ENCODE measurements at regions not wholly inside any gene's neighbourhood (a gene's known extent, or its start where the extent isn't known, plus 50 kb on each side); places are given as distances from the start of the nearest gene placed in this dataset.
A peak's percentile ranks its signal among the peaks of the same experiment; 100 is the strongest.

DNA sequence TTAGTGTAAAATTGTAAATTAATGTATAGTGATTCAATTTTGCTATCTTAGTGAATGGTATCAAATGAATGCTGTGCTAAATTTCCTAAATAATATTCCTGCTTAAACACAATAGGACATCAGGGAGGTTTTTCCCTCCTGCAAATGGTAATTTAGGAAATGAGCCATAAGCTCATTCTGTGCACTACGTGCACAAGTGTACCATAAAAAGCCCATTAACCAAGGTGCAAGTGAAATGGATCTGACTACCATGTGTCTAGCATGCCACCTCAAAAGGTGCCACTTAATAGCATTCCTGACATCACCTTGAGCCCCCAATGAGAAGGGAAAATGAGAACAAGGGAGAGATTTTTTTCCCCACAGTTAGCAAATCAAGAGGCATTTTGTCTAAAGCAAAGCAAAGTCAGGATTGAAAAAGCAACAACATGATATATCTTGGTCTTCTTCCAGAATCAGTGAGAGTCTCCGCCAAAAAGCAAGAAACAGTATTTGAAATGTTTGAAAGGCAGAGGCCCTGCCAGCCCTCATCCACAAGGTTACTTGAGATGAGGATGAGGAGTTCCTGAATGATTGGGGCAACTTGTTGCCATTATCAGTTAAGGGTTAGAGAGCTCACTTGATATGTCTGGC, 334.2 kb upstream of the RSPO3 start:
- intact Hi-C loops (cut with DNase I): no loop called here
- DNase-seq (ENCODE audit: low spot score): no peak

GRCh38 chr6:126786262-126786661, 332.2 kb upstream of the RSPO3 start:
- intact Hi-C loops (cut with DNase I): no loop called here
- DNase-seq (ENCODE audit: low spot score): no peak

- no peak for DNase-seq (ENCODE audit: low spot score)
- intact Hi-C loops (cut with DNase I): no loop called here
These were observed 330.8 kb upstream of the RSPO3 start for GRCh38 chr6:126787635-126788034.

DNA sequence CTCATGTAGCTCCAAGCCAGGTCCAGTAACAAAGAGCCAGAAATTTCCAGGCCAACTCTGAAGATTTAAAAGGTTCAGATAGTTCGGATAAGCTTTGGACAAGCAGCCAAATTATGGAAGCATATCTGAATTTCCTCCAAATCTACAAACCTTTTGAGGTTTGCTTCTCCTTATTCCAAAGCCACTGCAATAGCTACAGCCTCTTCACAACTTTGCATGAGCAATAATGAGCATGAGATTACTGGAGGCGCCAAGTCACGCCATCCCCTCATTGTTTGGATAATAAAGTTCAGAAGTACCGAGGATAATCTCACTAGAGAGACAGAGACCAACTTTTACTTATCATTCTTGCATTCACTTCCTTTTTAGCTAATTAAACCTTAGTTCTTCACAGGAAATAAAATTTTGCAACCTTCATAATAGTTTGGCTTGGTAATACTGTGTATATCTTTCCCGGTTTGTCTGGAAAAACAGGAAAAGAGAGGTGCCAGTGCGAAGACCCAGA, 329.6 kb upstream of the RSPO3 start:
- intact Hi-C loops (cut with DNase I): no loop called here
- DNase-seq (ENCODE audit: low spot score): peak; percentile 79

- intact Hi-C loops (cut with DNase I): no loop called here
- no peak for DNase-seq (ENCODE audit: low spot score)
These were observed 326.0 kb upstream of the RSPO3 start for GRCh38 chr6:126792340-126793085.

GRCh38 chr6:126795161-126795560, 323.3 kb upstream of the RSPO3 start:
- intact Hi-C loops (cut with DNase I): no loop called here

DNA sequence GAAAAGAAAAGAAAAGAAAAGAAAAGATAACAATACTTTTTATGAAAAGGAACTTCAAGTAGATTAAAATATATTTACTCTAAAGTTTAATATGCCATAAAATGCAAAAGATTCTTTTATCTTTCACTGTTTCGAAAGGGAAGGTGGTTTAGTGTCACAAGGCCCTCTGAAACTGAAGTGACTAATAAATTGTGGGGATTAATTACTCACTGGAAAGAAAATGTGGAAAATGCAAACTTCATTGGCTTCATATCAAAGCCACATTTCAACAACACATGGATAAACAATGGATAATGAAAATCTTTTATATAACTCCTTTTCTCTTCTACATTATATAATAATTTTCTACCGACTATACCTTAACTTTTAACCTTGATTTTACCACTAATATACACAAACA, 320.5 kb upstream of the RSPO3 start:
- intact Hi-C loops (cut with DNase I): no loop called here
- no peak for DNase-seq (ENCODE audit: low spot score)

More at GRCh38 chr6:126795161-126795560, 323.3 kb upstream of the RSPO3 start:
- no peak for DNase-seq (ENCODE audit: low spot score)

GRCh38 chr6:126803769-126804168, 314.7 kb upstream of the RSPO3 start:
- DNase-seq (ENCODE audit: low spot score): no peak
- intact Hi-C loops (cut with DNase I): no loop called here

DNA sequence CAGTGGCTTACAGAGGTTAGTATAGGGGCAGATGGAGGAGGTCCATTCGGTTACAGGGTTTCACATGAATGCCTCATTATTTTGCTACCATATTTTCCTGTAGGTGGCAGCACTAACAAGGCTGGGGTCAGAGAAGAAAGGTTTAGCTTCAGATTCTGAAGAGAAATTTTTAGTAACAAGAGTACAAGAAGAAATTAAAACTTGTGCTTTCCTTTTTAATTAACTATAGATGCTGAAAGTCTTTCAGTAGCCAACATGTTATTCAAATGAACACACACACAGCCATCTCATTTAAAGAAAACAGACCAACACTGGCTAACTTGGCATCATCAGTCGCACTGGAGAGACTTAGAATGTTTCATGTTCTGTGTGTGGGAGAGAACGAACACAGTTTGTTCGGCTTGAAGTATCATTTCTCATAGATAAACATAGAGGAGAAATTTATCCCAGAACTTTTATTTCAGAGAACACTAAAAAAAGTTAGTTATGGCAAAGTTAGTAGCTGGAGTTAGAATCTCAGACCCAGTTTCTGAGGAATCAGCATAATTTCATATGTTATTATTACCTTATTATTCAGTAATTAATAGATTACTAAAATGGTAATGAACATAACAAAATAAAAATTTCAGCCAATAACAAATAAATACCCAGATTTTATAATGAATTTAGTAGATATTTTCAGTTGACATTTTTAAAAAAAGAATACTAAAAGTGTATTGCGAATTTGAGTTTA, 314.0 kb upstream of the RSPO3 start:
- DNase-seq (ENCODE audit: low spot score): no peak
- intact Hi-C loops (cut with DNase I): no loop called here

DNA sequence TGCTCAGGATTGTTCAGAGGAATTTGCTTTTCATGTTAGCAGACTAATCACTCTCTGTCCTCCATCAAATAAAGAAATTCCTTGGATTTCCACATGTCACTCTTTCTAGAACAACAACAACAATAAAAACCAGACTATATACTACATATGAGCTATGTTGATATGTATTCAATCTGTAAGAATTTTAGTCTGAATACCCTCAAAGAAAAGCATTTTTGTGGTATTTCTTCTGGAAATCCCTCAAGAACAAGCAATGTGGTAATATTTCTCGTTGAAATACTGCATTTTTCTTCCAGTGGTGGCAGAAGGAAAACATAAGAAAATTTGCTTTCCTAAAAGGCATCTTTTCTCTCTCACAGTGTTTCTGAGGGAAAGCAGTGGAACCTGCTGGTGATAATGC, 312.6 kb upstream of the RSPO3 start:
- intact Hi-C loops (cut with DNase I): no loop called here
- DNase-seq (ENCODE audit: low spot score): no peak

GRCh38 chr6:126807876-126808275, 310.6 kb upstream of the RSPO3 start:
- DNase-seq (ENCODE audit: low spot score): no peak
- intact Hi-C loops (cut with DNase I): no loop called here

DNA sequence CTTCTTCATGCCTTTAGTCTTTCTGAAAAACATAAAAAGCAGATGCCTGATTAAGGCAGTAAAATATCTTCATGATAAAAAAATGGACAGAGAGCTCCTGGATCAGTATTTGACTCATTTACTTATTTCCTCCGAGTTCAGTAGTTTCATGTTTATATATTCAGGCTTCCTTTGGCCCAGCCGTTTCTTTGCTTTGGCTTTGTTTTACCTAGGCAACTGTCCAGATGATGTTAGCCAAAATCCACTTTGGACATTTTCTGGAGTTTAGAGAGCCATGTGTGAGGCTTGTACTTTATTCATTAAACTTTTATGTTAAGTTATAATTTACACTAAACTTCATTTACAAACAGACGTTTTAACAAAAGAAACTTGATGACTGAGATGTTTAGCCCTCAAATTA, 307.1 kb upstream of the RSPO3 start:
- DNase-seq (ENCODE audit: low spot score): no peak
- intact Hi-C loops (cut with DNase I): loop anchor here in 1 of 2 donors (10.0 kb wide), 1 partner anchor 303 kb away; the partner anchor contains the start of gene RSPO3

DNA sequence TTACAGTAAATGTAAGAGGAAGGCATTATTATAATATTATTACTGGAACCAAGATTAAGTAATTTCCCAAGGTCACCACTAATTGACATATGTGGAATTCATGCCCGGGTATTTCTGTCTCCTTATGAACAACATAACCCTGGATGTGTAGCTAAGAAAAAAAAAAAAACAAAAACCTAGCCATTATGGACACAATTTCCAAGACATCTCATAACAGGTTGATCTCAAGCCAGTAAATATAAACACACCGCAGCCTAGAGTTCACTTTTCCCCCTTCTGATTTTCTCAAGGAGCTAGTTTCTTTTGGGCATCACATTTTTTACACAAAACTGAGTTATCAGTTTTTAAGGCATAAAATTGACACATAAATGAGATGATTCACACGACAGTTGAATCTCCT, 306.5 kb upstream of the RSPO3 start:
- DNase-seq (ENCODE audit: low spot score): no peak
- intact Hi-C loops (cut with DNase I): loop anchor here in 1 of 2 donors (10.0 kb wide), 1 partner anchor 303 kb away; the partner anchor contains the start of gene RSPO3

- intact Hi-C loops (cut with DNase I): loop anchor here in 1 of 2 donors (10.0 kb wide), 1 partner anchor 302 kb away; the partner anchor contains the start of gene RSPO3
- DNase-seq (ENCODE audit: low spot score): no peak
These were observed 305.8 kb upstream of the RSPO3 start for GRCh38 chr6:126812651-126813050.

DNA sequence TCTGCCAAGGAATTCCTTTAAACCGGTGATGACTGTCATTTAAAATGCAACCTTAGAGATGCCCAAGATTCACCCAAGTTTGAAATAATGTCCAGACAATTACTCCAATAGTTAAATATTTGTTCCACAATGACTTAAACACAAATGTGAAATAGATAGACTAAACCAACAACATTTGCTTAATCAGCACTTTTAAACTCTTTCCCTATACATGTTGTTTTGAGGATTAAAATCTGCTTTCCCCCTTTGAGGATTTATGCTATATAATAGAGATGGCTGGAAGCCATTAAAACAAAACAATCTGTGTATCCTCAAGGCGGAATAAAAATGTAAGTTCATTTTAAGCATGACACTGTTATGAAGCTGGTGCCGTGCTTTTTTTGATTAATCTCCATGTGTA, 297.8 kb upstream of the RSPO3 start:
- intact Hi-C loops (cut with DNase I): no loop called here

GRCh38 chr6:126821706-126822105, 296.8 kb upstream of the RSPO3 start:
- intact Hi-C loops (cut with DNase I): no loop called here
- no peak for DNase-seq (ENCODE audit: low spot score)

More for the DNA sequence above, 297.8 kb upstream of the RSPO3 start:
- no peak for DNase-seq (ENCODE audit: low spot score)

GRCh38 chr6:126824226-126824625, 294.2 kb upstream of the RSPO3 start:
- intact Hi-C loops (cut with DNase I): no loop called here
- no peak for DNase-seq (ENCODE audit: low spot score)

GRCh38 chr6:126824815-126825214, 293.7 kb upstream of the RSPO3 start:
- DNase-seq (ENCODE audit: low spot score): no peak
- intact Hi-C loops (cut with DNase I): no loop called here

- intact Hi-C loops (cut with DNase I): no loop called here
- DNase-seq (ENCODE audit: low spot score): no peak
These were observed 292.2 kb upstream of the RSPO3 start for GRCh38 chr6:126826166-126826714.

GRCh38 chr6:126831461-126831860, 287.0 kb upstream of the RSPO3 start:
- intact Hi-C loops (cut with DNase I): no loop called here

More at GRCh38 chr6:126831461-126831860, 287.0 kb upstream of the RSPO3 start:
- DNase-seq (ENCODE audit: low spot score): no peak

Data from posterior vena cava (tissue), 2 donors.